GM21381 (cell line): ENCODE measurements at regions not wholly inside any gene's neighbourhood (a gene's known extent, or its start where the extent isn't known, plus 50 kb on each side); places are given as distances from the start of the nearest gene placed in this dataset.

ENCODE experiments used
- ATAC-seq: cut with Tn5 transposase; IDR thresholded peaks from one replicate; pipeline ENCODE4 v1.9.1; 2021; ENCODE audit warnings: mild to moderate bottlenecking, moderate library complexity; ENCODE audit not compliant: unreplicated experiment

DNA sequence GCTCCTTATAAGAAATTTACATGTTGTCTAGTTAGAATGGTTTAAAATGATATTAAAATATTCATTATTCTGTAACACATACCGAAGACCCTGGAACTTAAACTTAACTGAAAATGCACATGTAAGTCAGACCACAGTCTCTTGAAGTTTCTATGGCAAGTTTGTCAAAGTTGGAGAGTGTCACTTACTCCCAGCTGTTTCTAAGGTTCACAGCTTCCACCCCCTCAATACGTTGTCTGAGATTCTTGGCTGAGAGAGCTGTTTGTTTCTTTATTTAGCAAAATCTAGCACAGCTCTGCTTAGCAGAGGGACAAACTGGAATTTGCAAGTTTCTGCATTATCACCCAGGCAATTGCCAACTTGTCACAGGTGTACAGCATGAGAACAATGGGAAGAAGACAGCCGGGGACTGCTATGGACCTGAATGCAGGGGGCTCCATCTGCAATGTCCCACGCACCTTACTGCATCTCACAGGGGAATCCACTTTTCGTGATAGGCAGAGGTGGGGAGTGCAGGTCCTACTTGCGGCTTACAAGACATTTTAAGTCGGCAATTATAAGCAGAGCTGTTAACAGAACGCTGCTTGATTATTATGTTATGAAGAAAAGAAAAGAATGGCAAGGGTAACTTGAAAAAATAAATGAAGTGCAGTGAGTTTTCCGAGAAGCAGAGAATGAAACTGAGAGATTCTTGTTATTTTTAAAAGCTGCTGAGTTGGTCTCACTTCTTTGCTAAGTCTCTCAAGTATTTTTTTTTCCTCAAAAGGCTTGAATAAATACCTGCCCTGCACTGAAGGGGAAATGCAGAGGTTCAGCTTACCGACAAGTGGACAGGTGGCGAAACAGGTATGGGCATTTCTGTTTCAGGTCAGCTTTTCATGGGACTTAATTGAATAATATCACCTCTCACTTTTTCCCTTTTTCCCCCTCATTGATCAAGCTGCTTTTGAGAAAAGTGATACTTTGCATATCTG, 1072.1 kb upstream of the FANCL start:
- no peak for ATAC-seq

DNA sequence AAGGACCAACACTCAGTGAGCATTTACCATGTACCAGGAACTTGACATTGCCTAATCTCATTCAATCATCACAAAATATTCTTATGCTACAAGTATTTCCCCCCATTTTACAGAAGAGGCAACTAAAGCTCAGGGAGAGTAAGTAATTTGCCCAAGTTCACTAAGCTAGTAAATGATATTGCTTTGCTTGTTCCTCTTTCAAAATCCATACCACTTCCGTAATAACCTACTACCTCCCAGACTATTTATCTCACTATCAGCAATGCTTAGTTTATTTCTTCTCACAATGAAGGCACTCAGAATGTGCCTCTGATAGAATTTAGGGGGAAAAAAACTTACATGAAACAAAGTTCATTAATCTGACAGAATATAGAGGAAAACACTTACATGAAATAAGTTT, 1070.9 kb upstream of the FANCL start:
- no peak for ATAC-seq

DNA sequence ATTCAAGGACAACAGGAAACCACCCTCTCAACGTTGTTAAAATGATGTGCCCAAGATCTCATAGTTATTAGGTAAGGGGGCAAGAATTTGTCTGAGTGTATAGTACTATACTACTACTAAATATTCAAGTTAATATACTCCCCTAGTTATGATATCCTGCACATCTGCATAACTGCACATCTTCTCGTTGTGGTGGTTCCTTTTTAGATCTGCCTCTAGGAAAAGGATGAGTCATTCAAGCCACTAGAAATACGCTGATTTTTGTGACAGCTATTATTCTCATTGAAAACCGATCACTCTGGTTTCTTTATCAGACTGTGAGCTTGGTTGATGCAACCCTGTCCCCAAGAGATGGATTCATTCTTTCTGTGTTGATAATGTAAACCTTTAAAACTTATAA, 1067.0 kb upstream of the FANCL start:
- no peak for ATAC-seq

DNA sequence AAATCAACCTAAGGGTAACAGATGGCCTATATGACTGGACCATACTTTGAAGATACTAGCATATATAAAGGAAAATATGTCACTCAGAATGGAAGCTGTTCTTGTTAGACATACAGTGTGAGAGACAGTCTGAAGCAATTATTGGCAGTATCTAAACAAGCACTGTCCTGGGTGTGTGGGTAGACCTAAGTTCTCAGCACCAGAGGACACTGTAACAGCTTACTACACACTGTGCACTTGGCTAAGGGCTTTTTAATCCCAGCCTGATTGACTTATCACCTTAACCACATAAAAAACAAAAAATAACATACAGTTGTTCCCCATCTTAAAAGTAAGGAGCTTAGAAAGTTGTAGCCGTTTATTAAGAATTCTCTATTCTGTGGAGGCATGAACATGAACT, 1066.1 kb upstream of the FANCL start:
- no peak for ATAC-seq

DNA sequence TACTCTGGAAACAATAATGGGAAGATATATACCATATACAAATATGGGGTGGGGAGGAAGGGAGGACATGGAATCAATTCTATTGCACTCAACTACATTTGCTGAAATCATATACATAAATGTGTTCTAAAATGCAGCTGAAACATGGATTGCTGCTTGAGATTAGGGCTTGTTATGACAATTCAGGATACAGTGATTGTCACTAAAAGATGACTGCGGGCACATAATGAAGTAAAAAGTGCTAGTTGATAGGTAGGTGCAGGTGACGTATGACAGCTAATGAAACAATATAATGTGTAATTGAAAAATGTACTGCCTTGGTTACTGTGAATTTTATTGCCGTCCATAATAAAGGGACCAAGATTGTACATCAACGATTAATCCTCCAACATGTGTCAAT, 1062.1 kb upstream of the FANCL start:
- no peak for ATAC-seq

DNA sequence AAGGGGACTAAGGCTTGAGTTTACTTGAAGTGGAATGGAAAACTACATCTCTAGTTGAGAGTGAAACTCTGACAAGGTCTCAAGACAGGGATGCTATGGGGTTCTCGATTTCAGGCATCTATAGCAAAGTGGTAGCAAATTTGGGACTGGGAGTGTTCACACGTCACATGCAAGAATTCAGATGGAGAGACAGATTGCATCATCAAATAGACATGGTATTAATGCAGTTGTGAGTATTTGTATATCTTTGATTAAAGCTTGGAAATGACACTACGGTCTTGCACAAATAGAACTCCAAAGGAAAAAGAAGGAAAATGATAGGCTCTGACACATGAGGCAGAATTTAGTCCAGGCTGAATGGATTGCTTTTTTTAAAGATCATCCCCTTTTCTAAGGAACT, 1061.6 kb upstream of the FANCL start:
- ATAC-seq = no peak

DNA sequence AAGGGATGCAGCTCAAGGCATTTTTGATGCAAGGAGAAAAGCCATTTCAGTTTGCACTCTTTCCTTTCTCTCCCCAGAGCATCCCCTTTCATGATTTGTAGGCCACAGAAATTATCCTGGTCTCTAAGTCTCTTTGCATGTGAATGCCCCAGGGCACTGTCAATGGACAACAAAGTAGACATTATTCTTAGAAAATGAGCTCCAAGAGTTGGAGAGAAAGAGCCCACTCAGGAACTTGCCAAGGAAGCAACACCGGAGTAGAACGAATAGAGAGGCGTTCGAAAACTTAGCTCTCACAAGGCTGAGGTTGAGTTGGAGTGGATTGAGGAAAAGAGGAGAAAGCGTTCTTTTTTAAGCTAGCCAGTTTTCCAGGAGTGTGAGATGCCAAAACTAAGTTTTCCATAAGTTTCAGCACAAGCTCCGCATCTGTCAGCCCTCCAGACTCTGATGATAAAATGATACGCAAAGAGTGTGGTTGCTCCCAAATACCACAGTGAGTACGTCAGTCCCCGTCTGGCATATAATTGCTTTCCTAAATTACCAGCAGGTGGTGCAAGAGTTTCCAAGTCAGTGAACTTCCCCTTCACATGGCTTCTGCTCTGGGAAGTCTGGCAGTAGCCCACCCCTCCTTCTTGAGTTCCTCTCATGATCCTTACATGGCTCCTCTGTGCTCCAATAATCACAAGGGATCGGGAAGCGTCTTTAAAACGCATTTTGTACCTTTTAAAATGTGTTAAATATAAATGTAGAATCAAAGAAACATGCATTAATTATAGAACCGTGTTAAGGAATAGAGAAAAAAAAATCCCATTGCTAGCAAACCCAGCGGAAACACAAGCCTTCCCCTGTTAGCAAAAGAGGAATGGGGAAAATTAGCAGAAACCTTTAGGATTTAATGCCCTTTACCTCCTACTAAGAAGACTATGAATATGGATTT, 1060.6 kb upstream of the FANCL start:
- ATAC-seq = peak; percentile 57

DNA sequence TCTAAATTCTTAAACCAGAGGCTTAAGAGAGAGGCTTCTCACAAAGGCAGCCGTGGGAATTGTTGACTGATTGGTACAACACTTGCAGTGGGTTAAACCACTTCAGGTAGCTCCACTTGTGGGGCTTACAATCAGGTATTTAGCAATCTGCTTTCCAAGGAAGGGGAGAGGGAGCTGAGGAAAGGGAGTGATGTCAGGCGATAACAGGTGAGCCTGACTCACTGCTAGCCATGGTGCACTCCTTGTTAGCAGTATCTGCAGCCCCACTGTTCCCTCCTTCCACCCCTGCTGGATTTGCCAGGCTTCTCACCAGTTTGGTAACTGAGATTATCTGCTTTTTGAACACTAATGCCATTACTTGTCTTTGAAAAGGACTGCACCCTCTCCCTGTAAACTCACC, 1056.7 kb upstream of the FANCL start:
- no peak for ATAC-seq

DNA sequence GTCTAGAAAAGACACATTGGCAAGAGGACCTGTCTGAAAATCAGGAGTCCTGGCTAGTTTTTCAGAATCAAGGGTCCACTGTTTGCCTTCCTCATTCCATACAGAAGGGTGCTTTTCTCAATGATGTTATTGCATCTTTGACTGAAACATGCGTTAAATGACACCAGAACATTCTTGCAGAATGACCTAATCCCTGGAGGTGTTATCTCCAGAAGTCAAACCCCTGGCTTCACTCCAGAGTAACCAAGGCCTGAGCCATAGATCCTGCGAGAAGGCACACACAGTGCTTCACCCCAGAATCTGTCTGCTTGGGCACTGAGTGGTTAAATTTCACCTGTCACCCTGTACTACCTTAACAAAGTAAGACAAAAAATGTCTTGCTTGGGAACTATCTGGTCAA, 1055.2 kb upstream of the FANCL start:
- ATAC-seq = no peak

DNA sequence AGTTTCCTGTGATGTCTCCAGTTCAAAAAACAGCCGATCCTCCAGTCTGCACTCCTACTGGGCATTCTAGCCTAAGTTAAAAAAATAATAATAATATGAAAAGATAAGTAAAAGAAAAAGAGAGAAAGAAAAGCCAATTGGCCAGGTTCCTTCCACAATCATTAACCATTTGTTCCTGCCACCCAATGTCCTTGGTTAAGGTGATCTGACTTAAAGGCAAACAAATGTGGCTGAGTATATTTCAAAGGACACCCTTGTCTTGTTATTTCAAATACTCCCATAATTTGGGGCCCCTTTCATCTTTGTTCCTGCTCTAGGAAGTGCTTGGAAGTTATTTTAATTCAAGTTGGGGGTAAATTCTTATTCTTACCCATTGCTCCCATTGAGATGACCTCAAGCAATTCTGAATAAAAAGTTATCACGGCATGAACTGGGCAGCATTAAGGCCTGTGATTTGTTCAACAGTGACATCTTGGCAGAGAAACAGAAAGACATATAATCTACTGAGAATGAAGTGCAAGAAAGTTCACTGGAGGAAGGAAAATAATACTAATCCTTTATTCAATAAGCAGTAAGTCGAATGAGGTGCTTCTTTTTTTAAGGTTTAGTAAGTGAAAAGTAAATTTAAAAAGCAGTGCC, 1054.5 kb upstream of the FANCL start:
- no peak for ATAC-seq

DNA sequence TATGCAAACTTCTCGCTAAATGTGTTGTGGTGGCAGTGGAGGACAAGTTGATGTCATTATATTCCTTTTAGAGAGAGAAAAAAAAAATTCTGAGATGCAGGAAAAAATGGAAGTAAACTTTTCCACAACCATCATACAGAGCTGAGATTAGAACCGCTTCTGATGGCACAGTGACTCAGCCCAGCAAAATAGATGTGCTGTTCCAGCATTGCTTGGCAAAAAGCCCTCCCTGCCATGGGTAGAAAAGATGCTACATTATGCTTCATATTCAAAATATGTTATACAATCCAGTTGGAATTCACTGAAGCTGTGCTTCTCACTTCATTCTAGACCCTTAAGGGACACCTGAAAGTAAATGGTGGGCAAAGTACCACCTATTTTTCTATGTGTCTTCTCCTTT, 1047.6 kb upstream of the FANCL start:
- ATAC-seq = no peak

DNA sequence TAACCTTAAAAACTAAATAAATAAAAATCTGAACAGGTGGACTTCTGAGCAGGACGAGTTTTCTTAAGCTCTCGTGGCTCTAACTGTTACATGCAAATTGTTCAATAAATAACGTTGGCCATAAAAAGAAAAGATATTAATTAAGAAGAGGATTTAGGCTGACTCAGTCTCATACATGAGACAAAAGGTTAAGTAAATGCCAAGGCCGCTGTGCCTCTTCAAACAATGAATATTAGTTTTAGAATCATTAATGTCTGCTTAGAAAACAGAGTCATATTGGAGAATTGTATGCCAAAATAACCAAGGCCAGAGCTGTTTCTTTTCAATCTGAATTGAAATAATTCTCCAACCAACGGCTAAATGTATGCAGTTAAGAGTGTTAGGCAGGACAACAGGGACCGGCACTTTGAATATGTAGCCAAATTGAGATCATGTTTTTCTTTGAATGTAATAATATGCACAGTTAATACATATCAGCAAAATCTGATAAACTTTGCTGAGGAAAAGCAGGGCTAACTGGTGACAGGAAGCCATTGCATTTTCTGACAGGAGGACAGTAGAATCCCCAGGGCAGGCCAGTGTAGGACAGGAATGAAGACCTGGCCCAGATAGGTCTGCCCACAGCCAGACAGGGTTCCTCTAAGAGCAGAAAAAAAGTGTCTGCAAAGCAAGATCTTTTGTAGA, 1041.4 kb upstream of the FANCL start:
- no peak for ATAC-seq

DNA sequence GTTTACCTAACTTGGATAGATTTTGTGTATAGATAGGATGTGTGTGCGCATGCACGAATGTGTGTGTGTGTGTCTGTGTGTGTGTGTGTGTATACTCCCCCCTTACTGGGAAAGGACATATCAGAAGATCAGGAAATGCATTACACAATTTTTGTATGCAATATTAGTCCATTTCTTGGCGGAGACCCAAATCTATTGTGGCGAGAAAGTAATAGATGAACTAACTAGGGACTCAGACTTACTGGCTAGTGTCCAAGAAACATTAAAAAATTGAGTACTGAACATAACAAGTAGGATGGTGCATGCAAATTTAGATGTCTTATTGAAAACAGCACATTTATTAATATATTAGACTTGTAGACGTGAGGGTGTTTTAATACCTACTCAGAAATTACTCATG, 1036.5 kb upstream of the FANCL start:
- no peak for ATAC-seq

DNA sequence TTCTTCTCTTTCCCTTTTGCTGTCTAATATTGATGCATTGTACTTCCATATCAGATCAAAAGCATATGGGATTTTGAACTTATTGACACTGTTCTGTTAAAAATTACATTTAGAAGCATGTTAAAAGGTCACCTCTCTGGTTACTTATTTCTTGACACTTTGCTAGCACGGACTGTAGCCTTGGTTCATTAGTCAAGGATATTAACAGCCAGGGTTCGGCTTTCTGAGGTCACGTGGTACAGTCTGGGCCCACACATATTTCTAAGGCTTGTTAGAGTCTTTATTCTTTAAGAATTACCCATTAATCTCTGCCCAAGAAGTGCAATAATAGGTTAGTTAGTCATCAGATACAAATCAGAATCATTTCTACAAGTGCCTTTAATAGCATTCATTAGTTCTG, 1035.8 kb upstream of the FANCL start:
- ATAC-seq = no peak

DNA sequence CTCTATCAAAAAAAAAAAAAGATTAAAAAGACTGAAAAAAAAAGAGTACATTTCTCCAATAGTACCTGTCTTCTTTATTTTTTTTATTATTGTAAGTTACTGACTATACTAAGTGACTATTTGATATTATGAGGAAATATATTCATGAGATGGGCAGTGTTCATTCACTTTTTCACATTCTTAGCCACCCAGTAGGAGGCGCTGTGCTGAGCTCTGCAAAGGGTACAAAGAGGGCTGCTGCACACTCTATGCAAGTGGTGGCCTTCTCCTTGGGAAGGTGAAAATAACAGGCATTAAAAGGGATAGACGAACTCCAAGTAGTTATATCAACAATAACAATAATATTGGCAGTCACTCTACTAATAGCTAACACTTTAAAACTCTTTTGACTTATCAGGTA, 1034.9 kb upstream of the FANCL start:
- no peak for ATAC-seq

DNA sequence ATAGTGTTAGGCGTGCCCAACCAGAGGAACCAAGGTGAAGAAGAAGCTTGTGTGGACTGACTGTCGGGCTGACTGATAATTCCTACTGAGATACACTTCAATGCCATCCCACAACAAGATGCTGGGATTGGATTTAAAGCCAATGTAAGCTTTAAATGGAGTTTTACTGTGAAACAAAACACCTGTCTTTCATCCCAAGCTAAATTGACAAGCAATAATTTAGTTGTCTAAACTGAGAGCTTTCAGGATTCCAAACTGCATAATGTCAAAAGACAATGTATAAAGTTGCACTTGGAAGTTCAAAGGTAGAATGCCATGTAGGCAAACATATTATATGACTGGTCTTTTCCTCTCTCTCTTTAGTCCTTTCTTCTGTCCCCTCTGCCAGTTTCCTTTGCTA, 1025.3 kb upstream of the FANCL start:
- ATAC-seq = no peak

DNA sequence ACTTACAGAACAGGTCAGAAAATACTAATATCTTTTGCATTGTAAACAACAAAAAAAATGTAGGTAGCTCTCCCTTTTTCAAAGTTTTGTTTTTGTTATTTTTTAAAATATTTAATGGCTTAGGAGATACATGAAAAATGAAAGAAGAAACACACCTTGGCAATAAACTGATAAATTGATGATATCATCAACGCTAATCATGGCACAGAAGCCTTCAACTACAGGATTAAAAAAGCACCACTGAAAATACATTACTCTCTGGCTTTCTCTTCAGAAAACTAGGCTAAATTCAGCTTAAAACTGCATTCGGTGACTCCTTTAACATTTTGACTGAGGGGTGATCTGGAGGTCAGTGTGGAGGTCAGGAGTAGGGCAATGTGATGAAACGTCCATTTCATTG, 1018.8 kb upstream of the FANCL start:
- no peak for ATAC-seq

DNA sequence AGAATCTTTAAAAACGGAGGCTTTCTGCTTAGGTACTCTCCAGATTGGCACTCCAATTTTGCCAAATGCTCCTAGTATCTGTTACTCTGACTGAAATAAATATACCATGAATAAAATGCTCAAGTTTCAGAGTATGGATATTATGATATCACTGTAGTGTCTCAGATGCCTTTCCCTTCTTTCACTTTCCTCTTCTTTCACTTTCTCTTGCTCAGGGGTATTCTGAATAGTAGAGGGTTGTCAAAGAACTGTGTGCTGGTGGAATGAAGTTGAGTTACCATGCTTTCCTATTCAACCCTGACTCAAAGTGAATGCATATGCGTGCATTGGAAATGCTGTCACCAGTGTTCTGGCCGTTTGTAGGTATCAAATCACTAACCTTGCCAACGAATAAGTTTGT, 1015.2 kb upstream of the FANCL start:
- ATAC-seq = no peak

DNA sequence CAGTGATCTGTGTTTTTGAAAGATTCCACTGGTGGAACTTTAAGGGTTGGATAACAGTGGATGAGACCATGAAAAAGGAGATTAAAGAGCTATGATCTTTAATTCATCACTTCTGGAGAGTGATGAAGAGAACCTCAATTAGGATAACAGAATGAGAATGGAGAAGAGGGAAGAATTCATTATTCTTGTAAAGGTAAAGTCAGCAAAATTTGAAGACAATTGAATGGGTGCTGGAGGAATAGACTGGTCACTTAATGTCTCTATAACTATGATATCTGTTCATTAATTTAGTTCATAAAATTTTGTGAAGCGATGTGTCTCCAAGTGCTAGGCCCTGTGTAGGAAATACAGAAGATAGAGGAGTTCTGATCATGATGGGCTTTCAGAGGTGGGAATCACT, 1013.2 kb upstream of the FANCL start:
- ATAC-seq = no peak

DNA sequence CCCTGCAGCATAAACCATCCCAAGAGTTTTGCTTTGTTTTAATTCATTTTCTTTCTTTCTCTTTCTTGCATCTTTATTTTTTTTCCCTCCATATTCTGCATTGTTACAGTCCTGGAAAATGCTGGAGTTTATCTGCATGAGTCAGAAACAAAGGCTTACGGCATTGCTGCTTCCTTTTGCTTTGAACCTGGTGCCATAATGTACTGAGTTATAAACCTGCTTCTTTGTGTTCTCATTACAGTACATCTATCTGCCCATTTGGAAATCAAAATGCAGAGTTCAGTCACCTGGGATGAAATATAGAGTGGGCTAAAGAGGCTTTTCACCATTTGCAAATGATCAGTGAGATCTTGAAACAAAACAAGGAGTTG, 1009.2 kb upstream of the FANCL start:
- ATAC-seq = no peak
